GM03348 (cell line): ENCODE measurements at regions not wholly inside any gene's neighbourhood (a gene's known extent, or its start where the extent isn't known, plus 50 kb on each side); places are given as distances from the start of the nearest gene placed in this dataset.

Source experiments
- DNase-seq: peaks from one replicate; pipeline ENCODE4 v3.0.0; 2012; ENCODE audit warnings: low spot score

- no peak for DNase-seq
Measured at GRCh38 chr10:14468023-14468441, 137.3 kb upstream of the FRMD4A start.

- DNase-seq = peak; percentile 36
Measured at GRCh38 chr10:14466257-14466656, 135.5 kb upstream of the FRMD4A start.

DNA sequence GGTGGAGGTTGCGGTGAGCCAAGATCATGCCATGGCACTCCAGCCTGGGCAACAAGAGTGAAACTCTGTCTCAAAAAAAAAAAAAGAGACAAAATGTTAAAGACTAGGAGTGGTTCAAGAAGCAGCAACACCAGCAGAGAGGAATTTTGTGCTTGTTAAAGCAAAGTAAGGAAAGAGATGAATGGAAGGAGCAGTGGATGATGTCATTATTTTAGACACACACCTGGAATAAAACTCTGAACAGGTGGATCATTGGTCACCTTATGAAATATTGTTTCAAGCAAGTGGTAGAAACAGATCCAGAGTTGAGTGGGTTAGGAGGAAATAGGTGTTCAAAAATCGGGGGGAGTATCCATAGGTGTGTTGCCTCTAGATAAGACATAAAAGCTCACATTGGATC is 129.7 kb upstream of the FRMD4A start:
- no peak for DNase-seq

DNA sequence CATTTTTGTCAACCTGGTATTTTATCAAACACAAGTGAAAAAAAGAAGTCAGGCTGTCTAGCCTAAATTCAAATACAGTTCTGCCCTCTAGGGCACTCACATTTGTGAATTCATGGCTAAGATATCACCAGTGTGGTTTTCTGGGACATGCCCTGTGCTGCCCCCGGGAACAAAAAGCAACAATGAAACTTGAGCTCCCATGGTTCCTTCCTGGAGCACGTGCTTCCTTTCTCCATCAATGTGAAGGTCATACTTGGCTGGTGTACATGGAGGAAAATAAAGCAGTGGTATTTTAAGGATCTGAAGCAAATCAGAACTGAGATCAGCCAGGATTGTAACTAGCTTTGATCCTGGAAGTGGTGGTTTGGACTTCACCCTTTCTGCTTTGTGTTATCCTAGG is 128.9 kb upstream of the FRMD4A start:
- DNase-seq = no peak

DNA sequence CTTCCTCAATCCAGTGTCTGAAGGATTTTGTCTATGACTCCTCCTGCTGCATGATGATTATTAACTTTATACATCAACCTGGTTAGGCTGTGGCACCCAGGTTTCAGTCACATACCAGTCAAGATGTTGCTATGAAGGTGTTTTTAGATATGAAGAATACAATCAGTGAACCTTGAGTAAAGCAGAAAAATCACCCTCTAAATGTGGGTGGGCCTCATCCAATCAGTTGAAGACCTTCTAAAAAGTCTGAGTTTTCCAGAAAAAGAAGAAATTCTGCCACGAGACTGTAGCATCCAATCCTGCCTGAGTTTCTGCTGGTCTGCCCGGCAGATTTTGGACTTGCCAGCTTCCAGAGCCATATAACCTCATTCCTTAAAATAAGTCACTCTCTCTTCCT is 126.1 kb upstream of the FRMD4A start:
- DNase-seq = no peak

GRCh38 chr10:14456218-14456869 is 125.6 kb upstream of the FRMD4A start:
- DNase-seq = no peak

DNA sequence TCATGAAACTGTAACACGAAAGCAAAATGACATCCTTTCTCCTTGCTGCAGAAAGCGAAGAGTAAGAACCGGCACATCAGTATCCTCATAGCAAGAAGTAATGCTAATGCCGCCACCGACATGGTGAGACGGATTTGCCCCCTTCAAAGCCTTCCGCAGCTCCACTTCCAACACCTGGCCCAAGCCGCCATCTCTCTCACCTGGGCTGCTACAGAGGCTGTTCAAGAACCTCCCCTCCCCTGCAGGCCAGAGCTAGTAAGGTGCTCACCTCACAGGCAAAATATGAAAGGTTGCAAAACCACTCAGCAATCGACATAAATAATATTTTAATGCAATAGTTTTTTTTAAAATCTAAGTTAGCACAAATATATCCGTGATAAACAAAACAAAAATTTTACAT is 123.9 kb upstream of the FRMD4A start:
- no peak for DNase-seq

- no peak for DNase-seq
Measured at GRCh38 chr10:14454206-14454605, 123.5 kb upstream of the FRMD4A start.

- DNase-seq = no peak
Measured at GRCh38 chr10:14453593-14453992, 122.9 kb upstream of the FRMD4A start.

GRCh38 chr10:14451341-14451740 is 120.6 kb upstream of the FRMD4A start:
- DNase-seq = no peak

- peak; percentile 19 for DNase-seq
Measured at GRCh38 chr10:14450041-14450491, 119.3 kb upstream of the FRMD4A start.

DNA sequence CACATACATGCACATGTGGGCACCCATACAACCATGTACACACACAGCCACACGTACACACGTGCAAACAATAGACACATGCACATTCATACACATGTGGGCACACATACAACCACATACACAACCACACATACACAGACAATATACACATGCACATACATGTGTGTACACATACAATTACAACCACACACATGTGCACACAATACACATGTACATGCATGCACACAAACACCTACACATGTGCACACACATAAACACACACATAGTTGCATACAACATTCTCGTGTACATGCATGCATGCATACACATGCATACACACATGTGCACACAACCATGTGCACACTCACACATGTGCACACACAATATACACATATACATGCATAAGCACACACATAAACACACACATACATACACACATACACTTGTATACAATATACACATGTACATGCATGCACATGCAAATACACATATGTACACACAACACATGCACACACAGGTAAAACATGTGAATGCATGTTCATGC is 118.6 kb upstream of the FRMD4A start:
- DNase-seq = no peak

DNA sequence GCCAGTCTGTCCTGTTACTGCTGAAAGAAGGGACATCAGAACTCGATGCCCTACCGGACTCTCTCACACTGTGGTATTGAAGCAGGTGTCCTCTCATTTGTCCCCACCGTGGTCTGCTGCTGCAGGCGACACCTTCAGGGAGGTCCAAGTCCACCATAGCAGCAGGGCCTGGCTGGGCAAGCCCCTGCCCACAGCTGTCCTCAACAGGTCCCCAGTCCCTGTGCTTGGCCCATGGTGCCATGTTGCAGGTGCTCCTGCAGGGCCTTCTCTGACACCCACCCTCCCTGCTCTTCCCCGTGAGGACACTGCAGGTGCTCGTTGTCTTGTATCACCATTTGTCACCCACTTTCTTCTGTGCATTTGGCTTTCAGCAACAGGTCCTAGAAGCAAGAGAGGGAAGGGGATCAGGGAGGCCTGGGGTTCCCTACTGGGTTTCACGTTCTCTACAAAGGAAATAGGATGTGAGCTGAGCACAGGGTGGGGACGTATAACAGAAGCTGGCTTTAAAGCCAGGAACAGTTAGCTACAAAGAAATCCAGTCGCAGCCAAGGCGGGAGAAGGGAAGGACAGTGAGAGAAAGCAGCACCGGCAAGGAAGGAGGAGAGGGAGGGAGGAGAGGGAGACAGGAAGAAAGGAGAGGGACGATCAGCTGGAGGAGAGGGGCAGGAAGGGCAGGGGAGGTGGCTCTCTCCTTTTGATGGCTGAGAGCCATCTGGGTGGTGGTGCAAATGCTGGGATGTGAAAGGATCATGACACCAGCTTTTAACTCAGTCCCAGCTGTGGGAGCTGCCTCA is 117.7 kb upstream of the FRMD4A start:
- DNase-seq = no peak

DNA sequence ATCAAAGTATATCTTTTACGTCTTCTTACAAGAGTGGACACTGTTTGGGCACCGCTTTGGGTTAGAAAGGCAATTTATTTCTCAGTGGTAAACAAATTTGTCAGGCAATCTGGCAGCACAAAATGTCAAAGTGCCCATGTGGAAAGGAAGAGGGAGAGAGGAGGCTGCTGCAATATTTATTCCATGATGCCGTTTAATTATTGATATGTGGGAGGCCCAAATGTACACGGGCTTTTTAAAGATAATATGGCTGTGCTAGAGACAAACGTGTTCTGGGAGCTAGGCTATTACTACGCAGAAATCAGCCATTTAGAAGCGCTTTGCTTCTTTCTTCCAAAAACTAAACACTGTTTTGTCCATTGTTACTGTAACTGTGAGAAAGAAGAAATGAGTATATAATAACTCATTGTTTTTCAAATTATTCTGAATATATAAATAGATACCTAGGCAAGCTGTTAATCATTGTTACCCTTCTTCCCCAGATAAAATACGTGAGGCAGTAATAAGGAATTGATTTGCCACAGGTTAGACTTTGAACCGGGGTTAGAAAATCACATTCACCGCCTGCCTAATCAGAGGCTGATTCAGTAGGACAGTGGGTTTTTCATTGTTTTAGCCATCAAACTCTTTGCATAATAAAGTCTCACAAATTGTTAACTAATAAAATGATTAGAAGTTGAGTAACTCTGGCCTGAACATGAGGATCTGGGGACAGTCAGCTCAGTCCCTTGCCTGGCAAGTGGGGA is 116.5 kb upstream of the FRMD4A start:
- no peak for DNase-seq

DNA sequence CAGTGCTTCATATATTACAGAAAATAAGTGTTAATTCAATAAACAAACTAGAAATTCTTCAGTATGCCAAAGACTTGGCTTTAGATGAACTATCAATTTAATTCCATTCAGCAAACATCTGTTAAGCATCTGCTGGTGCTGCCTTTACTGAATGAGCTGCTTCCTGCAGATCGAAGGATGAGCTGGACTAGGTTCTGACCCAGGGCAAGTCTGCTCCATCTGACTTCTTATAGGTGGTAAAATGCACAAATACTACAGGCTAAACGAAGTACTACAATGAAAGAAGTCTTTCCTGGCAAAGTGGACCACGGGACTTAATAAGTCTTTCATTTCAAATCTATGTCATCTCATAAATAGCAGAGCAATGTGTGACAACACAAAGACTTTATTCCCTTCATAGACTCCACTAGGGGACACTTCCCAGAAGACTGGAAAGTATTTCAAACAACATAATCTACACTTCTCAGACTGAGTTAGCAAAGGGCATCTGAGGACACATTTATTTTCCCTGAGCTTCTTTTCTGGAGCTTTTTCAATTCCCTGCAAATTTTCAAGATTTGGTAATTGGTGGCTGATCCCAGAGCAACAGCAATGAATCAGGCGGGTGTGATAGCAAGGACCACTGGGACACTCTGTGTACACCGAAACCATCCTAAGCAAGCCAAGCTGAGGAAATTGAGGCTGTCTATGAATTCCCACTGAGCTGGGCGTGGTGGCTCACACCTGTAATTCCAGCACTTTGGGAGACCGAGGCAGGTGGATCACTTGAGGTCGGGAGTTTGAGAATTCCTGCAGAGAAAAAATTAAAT is 108.9 kb upstream of the FRMD4A start:
- DNase-seq = peak; percentile 35

DNA sequence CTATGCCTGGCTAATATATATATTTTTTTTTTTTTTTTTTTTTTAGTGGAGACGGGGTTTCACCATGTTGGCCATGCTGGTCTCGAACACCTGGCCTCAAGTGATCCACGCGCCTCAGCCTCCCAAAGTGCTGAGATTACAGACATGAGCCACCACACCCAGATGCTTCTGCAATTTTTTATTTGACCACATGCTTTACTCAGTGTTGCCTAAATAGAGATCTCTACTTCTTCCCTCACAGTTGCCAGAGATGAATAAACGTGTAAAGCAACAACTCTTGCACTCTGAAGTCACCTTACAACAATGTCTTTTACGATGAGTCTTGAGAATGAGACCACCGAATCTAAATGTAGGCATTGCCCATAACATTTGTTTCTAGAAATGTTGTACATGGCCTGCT is 107.9 kb upstream of the FRMD4A start:
- DNase-seq = no peak

DNA sequence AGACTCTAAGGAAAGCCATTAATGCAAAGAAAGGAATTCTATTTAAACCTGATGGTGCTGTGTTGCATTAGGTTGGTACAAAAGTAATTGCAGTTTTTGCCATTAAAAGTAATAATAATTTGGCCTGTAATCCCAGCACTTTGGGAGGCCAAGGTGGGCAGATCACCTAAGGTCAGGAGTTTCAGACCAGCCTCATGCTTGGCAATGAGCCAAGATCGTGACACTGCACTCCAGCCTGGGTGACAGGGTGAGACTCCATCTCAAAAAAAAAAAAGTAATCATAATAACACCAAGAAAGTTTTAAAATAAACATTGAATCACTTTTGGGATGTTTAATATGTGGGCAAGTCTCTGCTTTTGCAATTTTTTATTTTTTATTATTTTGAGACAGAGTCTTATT is 107.3 kb upstream of the FRMD4A start:
- DNase-seq = no peak

DNA sequence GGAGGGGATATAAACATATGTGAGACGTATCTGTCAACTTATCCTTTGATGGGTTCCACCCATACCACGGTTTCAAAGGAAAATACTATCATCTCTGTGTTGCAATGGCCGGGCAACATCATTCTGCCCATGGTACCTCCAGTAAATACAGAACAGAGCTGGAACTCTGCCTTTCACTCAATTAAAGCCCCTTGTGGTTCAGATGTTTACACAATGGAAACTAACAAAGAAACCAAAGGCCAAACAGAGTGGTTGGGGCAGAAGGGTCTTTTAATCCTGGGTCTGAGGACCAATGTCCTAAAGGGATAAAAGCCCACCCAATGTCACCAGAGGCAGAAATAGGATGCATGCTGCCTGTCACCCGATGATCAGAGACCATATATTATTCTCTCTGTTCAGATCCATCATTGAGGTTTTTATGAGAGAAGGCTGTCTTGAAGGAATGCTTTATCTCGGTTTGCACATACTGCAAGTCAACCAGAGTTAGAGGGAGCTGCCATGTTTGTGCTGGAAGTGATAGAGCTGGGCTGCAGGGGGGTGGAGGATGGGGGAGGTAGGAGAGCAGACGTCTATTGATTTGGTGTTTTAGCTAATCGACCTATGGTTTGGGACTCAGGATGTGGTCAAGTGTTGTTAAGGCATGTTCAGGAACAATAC is 105.4 kb upstream of the FRMD4A start:
- DNase-seq = no peak

GRCh38 chr10:14433147-14433546 is 102.4 kb upstream of the FRMD4A start:
- DNase-seq = no peak

GRCh38 chr10:14431868-14432267 is 101.1 kb upstream of the FRMD4A start:
- no peak for DNase-seq

DNA sequence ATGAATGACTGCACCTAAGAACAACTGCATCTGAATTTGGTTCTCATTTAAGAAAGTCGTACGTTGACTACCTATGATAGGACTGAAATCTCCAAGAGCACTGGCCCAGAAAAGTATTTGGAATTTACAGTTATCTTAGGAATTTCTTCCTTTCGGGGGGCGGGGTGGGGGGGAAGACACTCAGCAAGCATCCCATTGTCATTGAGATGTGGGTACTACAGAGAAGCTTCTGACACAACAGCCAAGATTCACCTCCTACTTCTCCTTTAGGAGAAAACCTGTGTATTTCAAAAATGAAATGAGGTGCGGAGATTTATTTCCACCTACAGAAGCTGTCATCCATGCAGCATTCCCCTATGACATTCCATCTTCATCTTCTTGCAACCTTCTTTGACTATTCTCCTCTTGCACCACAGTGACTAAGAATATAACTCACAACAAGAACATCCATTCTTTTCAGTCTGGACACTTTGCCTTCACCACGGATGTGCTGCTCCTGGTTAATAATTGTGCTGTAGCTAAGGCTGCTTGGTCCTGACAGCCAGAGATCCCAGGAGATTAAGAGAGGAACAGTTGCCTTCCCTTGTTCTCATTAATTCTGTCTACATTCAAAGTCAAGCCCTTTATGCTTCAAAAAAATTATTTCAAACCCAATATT is 98.4 kb upstream of the FRMD4A start:
- DNase-seq = no peak
